ENCODE measurements at regions not wholly inside any gene's neighbourhood (a gene's known extent, or its start where the extent isn't known, plus 50 kb on each side); places are given as distances from the start of the nearest gene placed in this dataset.

DNA sequence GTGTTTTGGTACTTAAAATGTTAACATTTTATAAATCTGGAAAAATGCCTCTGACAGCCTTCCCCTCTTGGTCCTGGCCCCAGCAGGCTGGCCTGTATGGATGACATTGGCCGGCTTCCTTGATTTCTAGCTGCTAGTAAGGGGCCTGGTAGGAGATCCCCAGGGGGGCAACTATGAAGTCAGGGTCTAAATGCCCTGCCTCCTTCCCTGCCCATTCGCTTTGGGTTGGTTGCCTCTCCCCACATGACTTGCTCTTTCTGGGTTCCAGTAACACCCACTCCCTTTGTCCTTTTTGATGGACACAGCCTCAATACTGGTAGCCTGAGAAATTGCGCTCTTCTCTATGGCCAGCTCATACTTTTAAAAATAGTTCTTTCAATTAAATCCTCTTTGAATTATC is 78.0 kb upstream of the MAD2L1 start:
- TF ChIP-seq SP1 (IDR thresholded peaks at IDR 0.05): no peak
- TF ChIP-seq SP1 (CRISPR knock-in tag; IDR thresholded peaks at IDR 0.05): no peak
- no peak for TF ChIP-seq SKI (IDR thresholded peaks at IDR 0.05; ENCODE audit: partially characterized antibody)
- TF ChIP-seq FIP1L1 (IDR thresholded peaks at IDR 0.05; ENCODE audit: borderline replicate concordance, insufficient read depth, low read depth, low read length): no peak
- TF ChIP-seq, protein P1, sequence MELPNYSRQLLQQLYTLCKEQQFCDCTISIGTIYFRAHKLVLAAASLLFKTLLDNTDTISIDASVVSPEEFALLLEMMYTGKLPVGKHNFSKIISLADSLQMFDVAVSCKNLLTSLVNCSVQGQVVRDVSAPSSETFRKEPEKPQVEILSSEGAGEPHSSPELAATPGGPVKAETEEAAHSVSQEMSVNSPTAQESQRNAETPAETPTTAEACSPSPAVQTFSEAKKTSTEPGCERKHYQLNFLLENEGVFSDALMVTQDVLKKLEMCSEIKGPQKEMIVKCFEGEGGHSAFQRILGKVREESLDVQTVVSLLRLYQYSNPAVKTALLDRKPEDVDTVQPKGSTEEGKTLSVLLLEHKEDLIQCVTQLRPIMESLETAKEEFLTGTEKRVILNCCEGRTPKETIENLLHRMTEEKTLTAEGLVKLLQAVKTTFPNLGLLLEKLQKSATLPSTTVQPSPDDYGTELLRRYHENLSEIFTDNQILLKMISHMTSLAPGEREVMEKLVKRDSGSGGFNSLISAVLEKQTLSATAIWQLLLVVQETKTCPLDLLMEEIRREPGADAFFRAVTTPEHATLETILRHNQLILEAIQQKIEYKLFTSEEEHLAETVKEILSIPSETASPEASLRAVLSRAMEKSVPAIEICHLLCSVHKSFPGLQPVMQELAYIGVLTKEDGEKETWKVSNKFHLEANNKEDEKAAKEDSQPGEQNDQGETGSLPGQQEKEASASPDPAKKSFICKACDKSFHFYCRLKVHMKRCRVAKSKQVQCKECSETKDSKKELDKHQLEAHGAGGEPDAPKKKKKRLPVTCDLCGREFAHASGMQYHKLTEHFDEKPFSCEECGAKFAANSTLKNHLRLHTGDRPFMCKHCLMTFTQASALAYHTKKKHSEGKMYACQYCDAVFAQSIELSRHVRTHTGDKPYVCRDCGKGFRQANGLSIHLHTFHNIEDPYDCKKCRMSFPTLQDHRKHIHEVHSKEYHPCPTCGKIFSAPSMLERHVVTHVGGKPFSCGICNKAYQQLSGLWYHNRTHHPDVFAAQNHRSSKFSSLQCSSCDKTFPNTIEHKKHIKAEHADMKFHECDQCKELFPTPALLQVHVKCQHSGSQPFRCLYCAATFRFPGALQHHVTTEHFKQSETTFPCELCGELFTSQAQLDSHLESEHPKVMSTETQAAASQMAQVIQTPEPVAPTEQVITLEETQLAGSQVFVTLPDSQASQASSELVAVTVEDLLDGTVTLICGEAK (IDR thresholded peaks at IDR 0.05): no peak
- TF ChIP-seq, protein P1 (CRISPR knock-in tag; IDR thresholded peaks at IDR 0.05): no peak
- TF ChIP-seq POLR2G (IDR thresholded peaks at IDR 0.05; ENCODE audit: low read depth, low read length): no peak
- TF ChIP-seq, protein P2, sequence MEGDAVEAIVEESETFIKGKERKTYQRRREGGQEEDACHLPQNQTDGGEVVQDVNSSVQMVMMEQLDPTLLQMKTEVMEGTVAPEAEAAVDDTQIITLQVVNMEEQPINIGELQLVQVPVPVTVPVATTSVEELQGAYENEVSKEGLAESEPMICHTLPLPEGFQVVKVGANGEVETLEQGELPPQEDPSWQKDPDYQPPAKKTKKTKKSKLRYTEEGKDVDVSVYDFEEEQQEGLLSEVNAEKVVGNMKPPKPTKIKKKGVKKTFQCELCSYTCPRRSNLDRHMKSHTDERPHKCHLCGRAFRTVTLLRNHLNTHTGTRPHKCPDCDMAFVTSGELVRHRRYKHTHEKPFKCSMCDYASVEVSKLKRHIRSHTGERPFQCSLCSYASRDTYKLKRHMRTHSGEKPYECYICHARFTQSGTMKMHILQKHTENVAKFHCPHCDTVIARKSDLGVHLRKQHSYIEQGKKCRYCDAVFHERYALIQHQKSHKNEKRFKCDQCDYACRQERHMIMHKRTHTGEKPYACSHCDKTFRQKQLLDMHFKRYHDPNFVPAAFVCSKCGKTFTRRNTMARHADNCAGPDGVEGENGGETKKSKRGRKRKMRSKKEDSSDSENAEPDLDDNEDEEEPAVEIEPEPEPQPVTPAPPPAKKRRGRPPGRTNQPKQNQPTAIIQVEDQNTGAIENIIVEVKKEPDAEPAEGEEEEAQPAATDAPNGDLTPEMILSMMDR (CRISPR knock-in tag; IDR thresholded peaks at IDR 0.05): no peak
- TF ChIP-seq POLR2AphosphoS5 (IDR thresholded peaks at IDR 0.05; ENCODE audit: low read depth, low read length): no peak
- no peak for TF ChIP-seq HOXA7 (CRISPR knock-in tag; IDR thresholded peaks at IDR 0.05)
- no peak for TF ChIP-seq FOXJ3 (CRISPR knock-in tag; IDR thresholded peaks at IDR 0.05; ENCODE audit: borderline replicate concordance)

Measured in HepG2 (cell line).